H1 (cell line): ENCODE measurements at regions not wholly inside any gene's neighbourhood (a gene's known extent, or its start where the extent isn't known, plus 50 kb on each side); places are given as distances from the start of the nearest gene placed in this dataset.

Experiments
- CTCF ChIA-PET: fragments of 300-600 bp; sonication (Branson Sonifier 250); formaldehyde crosslinking; loops from one replicate; lab custom pipeline; 2021; ENCODE audit not compliant: partially characterized antibody; lab: Charles Lee
- POLR2A ChIA-PET: fragments of 300-600 bp; sonication (Branson Sonifier 250); formaldehyde crosslinking; loops from one replicate; lab custom pipeline; 2021; ENCODE audit warnings: inconsistent platforms; ENCODE audit not compliant: partially characterized antibody; lab: Charles Lee
- DNase-seq, 2 experiments: peaks; one replicate each; pipeline versions ENCODE4 v3.0.0 to v3.0.0-alpha.2; 2010 to 2022; ENCODE audit warnings: low spot score in 2 of 2, low read depth in 1 of 2, mixed read lengths in 1 of 2
- FAIRE-seq: peaks from 2 replicates; lab custom pipeline; 2011; peaks lifted over from hg19 to GRCh38; lab: Jason Lieb, UNC
- H2AFZ ChIP-seq: 2 replicates; pipeline ENCODE4 v1.8.1; 2012; ENCODE audit warnings: low read length, inconsistent platforms
- H2AK5ac ChIP-seq: 2 replicates; pipeline ENCODE4 v1.6.1; 2013; ENCODE audit warnings: low read depth, low read length
- H2BK120ac ChIP-seq: replicated peaks from 2 replicates; pipeline ENCODE3; 2013; ENCODE audit warnings: low read depth, low read length, inconsistent platforms
- H2BK12ac ChIP-seq: 2 replicates; pipeline ENCODE4 v1.6.1; 2013; ENCODE audit warnings: low read depth, low read length
- H2BK15ac ChIP-seq: 2 replicates; pipeline ENCODE4 v1.6.1; 2013; ENCODE audit warnings: low read length
- H2BK20ac ChIP-seq: 2 replicates; pipeline ENCODE4 v1.6.1; 2013; ENCODE audit warnings: low read length
- H2BK5ac ChIP-seq: 2 replicates; pipeline ENCODE4 v1.6.1; 2013; ENCODE audit warnings: low read depth, low read length
- H3K14ac ChIP-seq: 2 replicates; pipeline ENCODE4 v1.6.1; 2013; ENCODE audit warnings: inconsistent platforms; ENCODE audit not compliant: insufficient read length
- H3K18ac ChIP-seq: 2 replicates; pipeline ENCODE4 v1.6.1; 2013; ENCODE audit warnings: low read length; ENCODE audit errors: extremely low read depth
- H3K23ac ChIP-seq: 2 replicates; pipeline ENCODE4 v1.6.1; 2013; ENCODE audit warnings: inconsistent platforms; ENCODE audit not compliant: insufficient read length
- H3K23me2 ChIP-seq: 2 replicates; pipeline ENCODE4 v1.6.1; 2013; ENCODE audit warnings: low read depth, low read length
- H3K27ac ChIP-seq: 2 replicates; pipeline ENCODE4 v1.6.1; 2011; ENCODE audit warnings: low read depth, low read length, inconsistent platforms
- H3K27me3 ChIP-seq, 4 experiments: replicated peaks in 1 of 4; 1 replicate in 1 of 4; 2 replicates in 3 of 4; pipeline versions ENCODE4 v1.6.1 to v1.8.1; 2011 to 2013; ENCODE audit warnings: low read length in 3 of 4, mild to moderate bottlenecking in 3 of 4, inconsistent platforms in 2 of 4, mixed read lengths in 2 of 4, moderate library complexity in 1 of 4; ENCODE audit not compliant: control insufficient read depth in 3 of 4, insufficient read depth in 3 of 4; ENCODE audit errors: extremely low read depth in 1 of 4
- H3K36me3 ChIP-seq, 4 experiments: 2 replicates each; pipeline versions ENCODE4 v1.6.1 to v1.8.1; 2011 to 2013; ENCODE audit warnings: mild to moderate bottlenecking in 4 of 4, low read length in 3 of 4, moderate library complexity in 2 of 4, control low read depth in 1 of 4, inconsistent platforms in 1 of 4; ENCODE audit not compliant: insufficient read depth in 4 of 4, control insufficient read depth in 2 of 4
- H3K4ac ChIP-seq: replicated peaks from 2 replicates; pipeline ENCODE3; 2013; ENCODE audit warnings: low read length, low read depth, mixed read lengths, inconsistent platforms; ENCODE audit not compliant: insufficient read length
- H3K4me1 ChIP-seq, 4 experiments: replicated peaks in 1 of 4; 1 replicate in 1 of 4; 2 replicates in 3 of 4; pipeline versions ENCODE4 v1.6.1 to v1.8.1; 2011 to 2013; ENCODE audit warnings: low read length in 3 of 4, inconsistent platforms in 2 of 4, mixed read lengths in 1 of 4; ENCODE audit not compliant: insufficient read depth in 4 of 4, control insufficient read depth in 3 of 4
- H3K4me2 ChIP-seq, 2 experiments: 2 replicates each; pipeline versions ENCODE4 v1.6.1 to v1.8.1; 2011 to 2013; ENCODE audit warnings: low read depth in 2 of 2, low read length in 2 of 2, control low read depth in 1 of 2, inconsistent platforms in 1 of 2, mild to moderate bottlenecking in 1 of 2; ENCODE audit not compliant: insufficient read depth in 1 of 2
- H3K4me3 ChIP-seq, 4 experiments: fragments of 200-600, 300-600 bp in 1 of 4; sonication (generic), shearing (Covaris generic), sonication (Bioruptor Twin) in 1 of 4; 2 replicates each; pipeline versions ENCODE4 v1.5.1 to v1.8.1; 2011 to 2016; ENCODE audit warnings: low read length in 4 of 4, low read depth in 3 of 4, control low read depth in 2 of 4, inconsistent platforms in 2 of 4, mild to moderate bottlenecking in 2 of 4, mixed read lengths in 1 of 4, moderate library complexity in 1 of 4; ENCODE audit not compliant: insufficient read depth in 2 of 4; ENCODE audit errors: extremely low read depth in 1 of 4
- H3K56ac ChIP-seq: replicated peaks from 2 replicates; pipeline ENCODE3; 2013; ENCODE audit warnings: low read depth, mild to moderate bottlenecking, mixed read lengths, low read length, inconsistent platforms; ENCODE audit not compliant: insufficient read length
- H3K79me1 ChIP-seq: 2 replicates; pipeline ENCODE4 v1.6.1; 2013; ENCODE audit warnings: low read depth, low read length, control low read depth
- H3K79me2 ChIP-seq, 2 experiments: 2 replicates each; pipeline versions ENCODE4 v1.6.1 to v1.8.1; 2012 to 2013; ENCODE audit warnings: low read length in 2 of 2, mild to moderate bottlenecking in 2 of 2, inconsistent platforms in 1 of 2; ENCODE audit not compliant: insufficient read depth in 2 of 2, control insufficient read depth in 1 of 2
- H3K9ac ChIP-seq, 4 experiments: replicated peaks in 1 of 4; 1 replicate in 1 of 4; 2 replicates in 3 of 4; pipeline versions ENCODE4 v1.6.1 to v1.8.1; 2011 to 2013; ENCODE audit warnings: low read depth in 3 of 4, low read length in 3 of 4, control low read depth in 2 of 4, mild to moderate bottlenecking in 2 of 4, moderate library complexity in 2 of 4, inconsistent platforms in 1 of 4; ENCODE audit errors: extremely low read depth in 1 of 4
- H3K9me3 ChIP-seq, 2 experiments: 2 replicates each; pipeline versions ENCODE4 v1.6.1 to v1.8.1; 2012 to 2013; ENCODE audit warnings: mild to moderate bottlenecking in 2 of 2, moderate library complexity in 2 of 2, control low read depth in 1 of 2, inconsistent platforms in 1 of 2, low read depth in 1 of 2, low read length in 1 of 2, mixed read lengths in 1 of 2; ENCODE audit not compliant: insufficient read depth in 2 of 2
- H4K20me1 ChIP-seq, 2 experiments: replicated peaks in 1 of 2; 2 replicates each; pipeline versions ENCODE3 to v1.8.1; 2011 to 2013; ENCODE audit warnings: inconsistent platforms in 2 of 2, low read length in 2 of 2, mild to moderate bottlenecking in 1 of 2; ENCODE audit not compliant: insufficient read depth in 2 of 2, control insufficient read depth in 1 of 2
- H4K5ac ChIP-seq: 2 replicates; pipeline ENCODE4 v1.6.1; 2013; ENCODE audit warnings: low read length, low read depth, mixed read lengths, inconsistent platforms; ENCODE audit not compliant: insufficient read length
- H4K8ac ChIP-seq: 2 replicates; pipeline ENCODE4 v1.8.0; 2013; ENCODE audit warnings: mild to moderate bottlenecking, moderate library complexity, low read length, inconsistent platforms; ENCODE audit not compliant: insufficient read depth; ENCODE audit errors: extremely low read depth
- H4K91ac ChIP-seq: replicated peaks from 2 replicates; pipeline ENCODE3; 2013; ENCODE audit warnings: low read length, mixed read lengths, inconsistent platforms; ENCODE audit not compliant: insufficient read length
- RAD21 ChIP-seq, 2 experiments: IDR thresholded peaks in 1 of 2; conservative IDR thresholded peaks in 1 of 2; 2 replicates each; pipeline ENCODE4 v1.6.1; 2011; ENCODE audit warnings: low read depth in 2 of 2, low read length in 2 of 2, improper control_type of control experiment in 1 of 2, inconsistent platforms in 1 of 2, mild to moderate bottlenecking in 1 of 2, moderate library complexity in 1 of 2
- SIX5 ChIP-seq: IDR thresholded peaks from 2 replicates; pipeline ENCODE4 v1.6.1; 2011; ENCODE audit warnings: mild to moderate bottlenecking, low read depth, low read length
- WGBS, 2 experiments: shearing (Covaris generic) in 1 of 2; methylation state at CpG; one replicate each; pipeline versions ENCODE4 v1.1.6 to v1.1.7; 2013 to 2015; ENCODE audit warnings: low lambda C conversion rate in 2 of 2, mixed read lengths in 2 of 2, inconsistent platforms in 1 of 2, low coverage in 1 of 2, missing lambda C conversion rate in 1 of 2; ENCODE audit not compliant: insufficient replicate concordance in 2 of 2, insufficient coverage in 1 of 2, insufficient read length in 1 of 2; ENCODE audit errors: extremely low coverage in 1 of 2, missing lambda C conversion rate in 1 of 2; 5-methylcytosine and 5-hydroxymethylcytosine counted together
- TF ChIP-seq, protein P1 (sequence below), 3 experiments: IDR thresholded peaks; 1 replicate in 2 of 3; 2 replicates in 1 of 3; pipeline versions ENCODE4 v1.5.1 to v1.6.1; 2011; ENCODE audit warnings: low read length in 3 of 3, mild to moderate bottlenecking in 3 of 3, inconsistent platforms in 2 of 3, low read depth in 1 of 3, moderate library complexity in 1 of 3; ENCODE audit not compliant: insufficient read depth in 1 of 3; ENCODE audit errors: control extremely low read depth in 1 of 3

DNA sequence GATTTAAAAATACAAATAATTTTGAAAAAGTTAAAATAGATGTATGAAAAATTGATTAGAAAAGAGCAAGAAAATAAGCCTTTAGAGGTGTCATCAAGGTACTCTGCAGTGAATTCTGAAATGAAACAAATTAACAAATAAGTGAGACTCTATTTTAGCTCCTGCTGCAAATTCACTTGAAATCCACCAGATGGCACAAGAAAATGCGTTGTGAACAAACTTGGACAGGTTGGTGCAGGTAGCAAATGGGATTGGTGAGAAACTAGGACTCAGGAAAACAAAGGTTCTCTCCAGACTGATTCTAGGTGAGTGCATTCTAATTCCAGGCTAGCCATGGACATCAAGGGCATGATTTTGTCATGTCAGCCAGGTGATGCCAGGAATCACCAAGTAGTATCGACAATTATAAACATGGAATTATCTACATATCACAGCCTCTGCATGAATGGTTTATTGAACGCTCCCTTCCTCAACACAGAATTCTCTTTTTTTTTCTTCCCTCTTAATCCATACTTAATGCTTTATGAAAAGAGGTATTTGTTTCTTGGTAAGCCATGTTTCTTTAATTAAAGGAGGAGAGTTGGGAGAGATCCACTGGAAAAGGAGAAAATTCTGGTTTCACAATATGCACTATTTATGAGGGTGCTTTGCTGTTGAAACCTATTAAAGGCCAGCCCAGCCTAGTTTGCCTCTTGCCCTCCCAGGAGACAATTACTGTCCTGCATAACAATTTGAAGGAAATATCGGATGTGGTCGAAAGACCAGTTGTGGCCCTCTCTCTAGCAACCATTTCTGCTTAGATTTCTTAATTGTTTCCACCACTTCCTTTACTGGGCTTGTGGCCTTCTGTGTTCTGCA is 118.1 kb downstream of the ZNF365 start:
- H3K4ac ChIP-seq: no peak overlapping the region
- no peak overlapping the region for H3K23ac ChIP-seq
- no peak overlapping the region for H4K8ac ChIP-seq
- TF ChIP-seq, protein P1, sequence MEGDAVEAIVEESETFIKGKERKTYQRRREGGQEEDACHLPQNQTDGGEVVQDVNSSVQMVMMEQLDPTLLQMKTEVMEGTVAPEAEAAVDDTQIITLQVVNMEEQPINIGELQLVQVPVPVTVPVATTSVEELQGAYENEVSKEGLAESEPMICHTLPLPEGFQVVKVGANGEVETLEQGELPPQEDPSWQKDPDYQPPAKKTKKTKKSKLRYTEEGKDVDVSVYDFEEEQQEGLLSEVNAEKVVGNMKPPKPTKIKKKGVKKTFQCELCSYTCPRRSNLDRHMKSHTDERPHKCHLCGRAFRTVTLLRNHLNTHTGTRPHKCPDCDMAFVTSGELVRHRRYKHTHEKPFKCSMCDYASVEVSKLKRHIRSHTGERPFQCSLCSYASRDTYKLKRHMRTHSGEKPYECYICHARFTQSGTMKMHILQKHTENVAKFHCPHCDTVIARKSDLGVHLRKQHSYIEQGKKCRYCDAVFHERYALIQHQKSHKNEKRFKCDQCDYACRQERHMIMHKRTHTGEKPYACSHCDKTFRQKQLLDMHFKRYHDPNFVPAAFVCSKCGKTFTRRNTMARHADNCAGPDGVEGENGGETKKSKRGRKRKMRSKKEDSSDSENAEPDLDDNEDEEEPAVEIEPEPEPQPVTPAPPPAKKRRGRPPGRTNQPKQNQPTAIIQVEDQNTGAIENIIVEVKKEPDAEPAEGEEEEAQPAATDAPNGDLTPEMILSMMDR (IDR thresholded peaks at IDR 0.05; ENCODE audit: control extremely low read depth in 1 of 3, insufficient read depth in 1 of 3, low read depth in 1 of 3, low read length in 3 of 3): peak in 2 of 3 experiments; percentile 56 to 66; a peak in 3 of 4 replicates
- TF ChIP-seq SIX5 (no peak), RAD21 (IDR thresholded peaks at IDR 0.05 in 1 of 2, conservative IDR thresholded peaks at IDR 0.05 in 1 of 2; ENCODE audit: low read depth in 2 of 2, low read length in 2 of 2) (peak; percentile 65 to 78)
- ChIA-PET POLR2A (no interaction called here), CTCF (interaction anchor here (0.7 to 2.0 kb wide), 14 partner anchors 10 to 940 kb away, joined by 3 to 6 read pairs (median 3); no protein-coding TSS in a partner anchor)
- peak; percentile 87 for FAIRE-seq
- no peak overlapping the region for H2BK15ac ChIP-seq
- H3K4me3 ChIP-seq: no peak overlapping the region
- H2BK5ac ChIP-seq: no peak overlapping the region
- no peak overlapping the region for H2BK120ac ChIP-seq
- H4K5ac ChIP-seq: no peak overlapping the region
- H3K56ac ChIP-seq: no peak overlapping the region
- H3K79me1 ChIP-seq: no peaks in the 10 kb centered on the region
- no peak overlapping the region for H3K27ac ChIP-seq
- DNase-seq: no peak
- no peaks in the 10 kb centered on the region for H3K79me2 ChIP-seq
- no peak overlapping the region for H3K14ac ChIP-seq
- no peaks in the 10 kb centered on the region for H3K23me2 ChIP-seq
- H2AK5ac ChIP-seq: no peak overlapping the region
- WGBS, 2 experiments: 78% methylated on average over 5 of the region's 5 CpGs; no CpG with 5 or more reads in 1 of the 2 experiments
- no peak overlapping the region for H3K9ac ChIP-seq
- H2BK12ac ChIP-seq: no peak overlapping the region
- H3K36me3 ChIP-seq: no peaks in the 10 kb centered on the region
- H3K27me3 ChIP-seq: no peaks in the 10 kb centered on the region
- H4K20me1 ChIP-seq: no peaks in the 10 kb centered on the region
- H3K4me1 ChIP-seq: no peaks in the 10 kb centered on the region
- H3K18ac ChIP-seq: no peak overlapping the region
- H2BK20ac ChIP-seq: no peak overlapping the region
- H2AFZ ChIP-seq: no peak overlapping the region
- H4K91ac ChIP-seq: no peak overlapping the region
- no peak overlapping the region for H3K4me2 ChIP-seq
- H3K9me3 ChIP-seq: no peaks in the 10 kb centered on the region
